ENCODE measurements at regions not wholly inside any gene's neighbourhood (a gene's known extent, or its start where the extent isn't known, plus 50 kb on each side); places are given as distances from the start of the nearest gene placed in this dataset.
"Not testable (repeated sequence)": the region's sequence is repeated elsewhere in the genome, so short reads cannot be mapped to it uniquely, and the experiment has no call there.

- H3K79me2 ChIP-seq (ENCODE audit: control insufficient read depth in 1 of 2, insufficient read depth in 2 of 2, low read length in 2 of 2); H2BK15ac ChIP-seq (ENCODE audit: low read length); H3K18ac ChIP-seq (ENCODE audit: extremely low read depth, low read length); H4K20me1 ChIP-seq (replicated peaks in 1 of 2; ENCODE audit: control insufficient read depth in 1 of 2, insufficient read depth in 2 of 2, low read length in 2 of 2); H2BK12ac ChIP-seq (ENCODE audit: low read depth, low read length); FAIRE-seq; H2BK20ac ChIP-seq (ENCODE audit: low read length); H3K56ac ChIP-seq (replicated peaks; ENCODE audit: insufficient read length, low read depth, low read length); H4K8ac ChIP-seq (ENCODE audit: extremely low read depth, insufficient read depth, low read length); H3K9me3 ChIP-seq (ENCODE audit: insufficient read depth in 2 of 2, low read depth in 1 of 2, low read length in 1 of 2); H2BK120ac ChIP-seq (replicated peaks; ENCODE audit: low read depth, low read length); H3K36me3 ChIP-seq (ENCODE audit: control insufficient read depth in 2 of 4, insufficient read depth in 4 of 4, low read length in 3 of 4); H3K4me2 ChIP-seq (ENCODE audit: insufficient read depth in 1 of 2, low read depth in 2 of 2, low read length in 2 of 2); H3K23me2 ChIP-seq (ENCODE audit: low read depth, low read length); H2AFZ ChIP-seq (ENCODE audit: low read length); H3K9ac ChIP-seq (replicated peaks in 1 of 4; ENCODE audit: extremely low read depth in 1 of 4, low read depth in 3 of 4, low read length in 3 of 4); H4K5ac ChIP-seq (ENCODE audit: insufficient read length, low read depth, low read length); H3K23ac ChIP-seq (ENCODE audit: insufficient read length); H2BK5ac ChIP-seq (ENCODE audit: low read depth, low read length); H3K4me3 ChIP-seq (ENCODE audit: extremely low read depth in 1 of 4, insufficient read depth in 2 of 4, low read depth in 3 of 4, low read length in 4 of 4); H3K27me3 ChIP-seq (replicated peaks in 1 of 4; ENCODE audit: control insufficient read depth in 3 of 4, extremely low read depth in 1 of 4, insufficient read depth in 3 of 4, low read length in 3 of 4); H3K79me1 ChIP-seq (ENCODE audit: low read depth, low read length); H3K27ac ChIP-seq (ENCODE audit: low read depth, low read length); H2AK5ac ChIP-seq (ENCODE audit: low read depth, low read length); H3K4ac ChIP-seq (replicated peaks; ENCODE audit: insufficient read length, low read depth, low read length); H3K4me1 ChIP-seq (replicated peaks in 1 of 4; ENCODE audit: control insufficient read depth in 3 of 4, insufficient read depth in 4 of 4, low read length in 3 of 4); H4K91ac ChIP-seq (replicated peaks; ENCODE audit: insufficient read length, low read length); H3K14ac ChIP-seq (ENCODE audit: insufficient read length); CTCF ChIA-PET (ENCODE audit: partially characterized antibody); POLR2A ChIA-PET (ENCODE audit: partially characterized antibody); DNase-seq (ENCODE audit: low read depth in 1 of 2, low spot score in 2 of 2): not testable (repeated sequence)
- WGBS, 2 experiments (ENCODE audit: extremely low coverage in 1 of 2, insufficient coverage in 1 of 2, insufficient read length in 1 of 2, insufficient replicate concordance in 2 of 2, low coverage in 1 of 2, low lambda C conversion rate in 2 of 2, missing lambda C conversion rate in 1 of 2): 87% methylated on average over 2 of the region's 2 CpGs; no CpG with 5 or more reads in 1 of the 2 experiments
Observed at GRCh38 chr6:60570599-60570998, 1715.4 kb downstream of the KHDRBS2 start.

GRCh38 chr6:60567447-60568187, 1718.4 kb downstream of the KHDRBS2 start:
- POLR2A ChIA-PET (ENCODE audit: partially characterized antibody); H4K5ac ChIP-seq (ENCODE audit: insufficient read length, low read depth, low read length); H2BK120ac ChIP-seq (replicated peaks; ENCODE audit: low read depth, low read length); H4K91ac ChIP-seq (replicated peaks; ENCODE audit: insufficient read length, low read length); H3K79me2 ChIP-seq (ENCODE audit: control insufficient read depth in 1 of 2, insufficient read depth in 2 of 2, low read length in 2 of 2); H2BK20ac ChIP-seq (ENCODE audit: low read length); H3K9ac ChIP-seq (replicated peaks in 1 of 4; ENCODE audit: extremely low read depth in 1 of 4, low read depth in 3 of 4, low read length in 3 of 4); H2BK15ac ChIP-seq (ENCODE audit: low read length); H2AK5ac ChIP-seq (ENCODE audit: low read depth, low read length); H3K14ac ChIP-seq (ENCODE audit: insufficient read length); H4K8ac ChIP-seq (ENCODE audit: extremely low read depth, insufficient read depth, low read length); H3K79me1 ChIP-seq (ENCODE audit: low read depth, low read length); H3K4me3 ChIP-seq (ENCODE audit: extremely low read depth in 1 of 4, insufficient read depth in 2 of 4, low read depth in 3 of 4, low read length in 4 of 4); H3K36me3 ChIP-seq (ENCODE audit: control insufficient read depth in 2 of 4, insufficient read depth in 4 of 4, low read length in 3 of 4); H3K56ac ChIP-seq (replicated peaks; ENCODE audit: insufficient read length, low read depth, low read length); H2BK12ac ChIP-seq (ENCODE audit: low read depth, low read length); H3K4me1 ChIP-seq (replicated peaks in 1 of 4; ENCODE audit: control insufficient read depth in 3 of 4, insufficient read depth in 4 of 4, low read length in 3 of 4); H2AFZ ChIP-seq (ENCODE audit: low read length); DNase-seq (ENCODE audit: low read depth in 1 of 2, low spot score in 2 of 2); H3K4ac ChIP-seq (replicated peaks; ENCODE audit: insufficient read length, low read depth, low read length); CTCF ChIA-PET (ENCODE audit: partially characterized antibody); H3K27ac ChIP-seq (ENCODE audit: low read depth, low read length); H3K23me2 ChIP-seq (ENCODE audit: low read depth, low read length); H3K4me2 ChIP-seq (ENCODE audit: insufficient read depth in 1 of 2, low read depth in 2 of 2, low read length in 2 of 2); H3K18ac ChIP-seq (ENCODE audit: extremely low read depth, low read length); H3K23ac ChIP-seq (ENCODE audit: insufficient read length); H4K20me1 ChIP-seq (replicated peaks in 1 of 2; ENCODE audit: control insufficient read depth in 1 of 2, insufficient read depth in 2 of 2, low read length in 2 of 2); H3K27me3 ChIP-seq (replicated peaks in 1 of 4; ENCODE audit: control insufficient read depth in 3 of 4, extremely low read depth in 1 of 4, insufficient read depth in 3 of 4, low read length in 3 of 4); H2BK5ac ChIP-seq (ENCODE audit: low read depth, low read length); H3K9me3 ChIP-seq (ENCODE audit: insufficient read depth in 2 of 2, low read depth in 1 of 2, low read length in 1 of 2); FAIRE-seq: not testable (repeated sequence)
- 92% methylated on average over 1 of the region's 1 CpG; no CpG with 5 or more reads in 1 of the 2 experiments for WGBS, 2 experiments (ENCODE audit: extremely low coverage in 1 of 2, insufficient coverage in 1 of 2, insufficient read length in 1 of 2, insufficient replicate concordance in 2 of 2, low coverage in 1 of 2, low lambda C conversion rate in 2 of 2, missing lambda C conversion rate in 1 of 2)

All from H1 (cell line).